Esophagus squamous epithelium (tissue), 4 donors: ENCODE measurements at regions not wholly inside any gene's neighbourhood (a gene's known extent, or its start where the extent isn't known, plus 50 kb on each side); places are given as distances from the start of the nearest gene placed in this dataset.

Experiments used
- POLR2A ChIP-seq, 4 donors: fragments of 450-650 bp; IDR thresholded peaks; one replicate each; pipeline ENCODE4 v1.6.1; 2017; ENCODE audit warnings: antibody characterized with exemption in 4 of 4, mild to moderate bottlenecking in 4 of 4, moderate library complexity in 3 of 4
- TF ChIP-seq, protein P1 (sequence below), 6 experiments: fragments of 450-650 bp in 4 of 6; fragments of 200-600 bp in 2 of 6; sonication (generic) in 2 of 6; IDR thresholded peaks; one replicate each; pipeline ENCODE4 v1.5.1; 2016 to 2019; ENCODE audit warnings: antibody characterized with exemption in 6 of 6, mild to moderate bottlenecking in 4 of 6, moderate library complexity in 4 of 6

DNA sequence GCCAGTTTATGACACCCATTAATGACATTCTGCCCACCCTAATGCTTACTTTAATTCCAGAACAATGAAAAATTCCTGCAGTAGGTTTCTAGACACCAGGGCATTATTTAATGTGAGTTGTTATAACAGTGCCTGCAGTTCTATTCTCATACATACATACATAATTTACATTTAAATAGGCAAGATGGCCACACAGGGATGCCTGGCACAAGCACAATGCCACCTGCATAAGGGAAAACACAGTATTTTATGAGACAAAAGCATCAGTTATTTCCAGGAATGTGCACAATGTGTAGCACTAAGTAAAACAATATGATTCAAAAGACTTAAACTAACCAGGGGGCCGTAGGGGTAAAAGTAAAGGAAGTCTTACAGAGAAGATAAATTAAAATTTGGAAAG, 243.9 kb upstream of the SPRY2 start:
- TF ChIP-seq, protein P1, sequence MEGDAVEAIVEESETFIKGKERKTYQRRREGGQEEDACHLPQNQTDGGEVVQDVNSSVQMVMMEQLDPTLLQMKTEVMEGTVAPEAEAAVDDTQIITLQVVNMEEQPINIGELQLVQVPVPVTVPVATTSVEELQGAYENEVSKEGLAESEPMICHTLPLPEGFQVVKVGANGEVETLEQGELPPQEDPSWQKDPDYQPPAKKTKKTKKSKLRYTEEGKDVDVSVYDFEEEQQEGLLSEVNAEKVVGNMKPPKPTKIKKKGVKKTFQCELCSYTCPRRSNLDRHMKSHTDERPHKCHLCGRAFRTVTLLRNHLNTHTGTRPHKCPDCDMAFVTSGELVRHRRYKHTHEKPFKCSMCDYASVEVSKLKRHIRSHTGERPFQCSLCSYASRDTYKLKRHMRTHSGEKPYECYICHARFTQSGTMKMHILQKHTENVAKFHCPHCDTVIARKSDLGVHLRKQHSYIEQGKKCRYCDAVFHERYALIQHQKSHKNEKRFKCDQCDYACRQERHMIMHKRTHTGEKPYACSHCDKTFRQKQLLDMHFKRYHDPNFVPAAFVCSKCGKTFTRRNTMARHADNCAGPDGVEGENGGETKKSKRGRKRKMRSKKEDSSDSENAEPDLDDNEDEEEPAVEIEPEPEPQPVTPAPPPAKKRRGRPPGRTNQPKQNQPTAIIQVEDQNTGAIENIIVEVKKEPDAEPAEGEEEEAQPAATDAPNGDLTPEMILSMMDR (IDR thresholded peaks at IDR 0.05) = no peak
- TF ChIP-seq POLR2A (IDR thresholded peaks at IDR 0.05) = no peak
